Ascending aorta (tissue), 2 donors: ENCODE measurements at regions not wholly inside any gene's neighbourhood (a gene's known extent, or its start where the extent isn't known, plus 50 kb on each side); places are given as distances from the start of the nearest gene placed in this dataset.
A peak's percentile ranks its signal among the peaks of the same experiment; 100 is the strongest.

Experiments used
- DNase-seq, 2 donors: peaks; one replicate each; pipeline ENCODE4 v3.0.0-alpha.2; 2019; ENCODE audit warnings: low spot score in 2 of 2
- H3K27ac ChIP-seq, 2 donors: fragments of 200-600 bp; sonication (generic); one replicate each; pipeline ENCODE4 v1.5.1; 2016 to 2017; ENCODE audit warnings: mild to moderate bottlenecking in 1 of 2
- H3K27me3 ChIP-seq: fragments of 200-600 bp; sonication (generic); one replicate; pipeline ENCODE4 v1.5.1; 2017
- H3K36me3 ChIP-seq, 2 donors: fragments of 200-600 bp; sonication (generic); one replicate each; pipeline ENCODE4 v1.5.1; 2016
- H3K4me1 ChIP-seq, 2 donors: fragments of 200-600 bp; sonication (generic); one replicate each; pipeline ENCODE4 v1.5.1; 2016 to 2017; ENCODE audit warnings: mild to moderate bottlenecking in 1 of 2
- H3K4me3 ChIP-seq, 2 donors: fragments of 200-600 bp; sonication (generic); one replicate each; pipeline ENCODE4 v1.5.1; 2016 to 2017; ENCODE audit warnings: mild to moderate bottlenecking in 1 of 2
- H3K9me3 ChIP-seq, 2 donors: fragments of 200-600 bp; sonication (generic); one replicate each; pipeline ENCODE4 v1.5.1; 2016
- intact Hi-C: fragments of 100-400 bp; cut with DNase I; formaldehyde crosslinking; loops from one replicate; pipeline ENCODE4 v1.15.1; 2023
- TF ChIP-seq, protein P1 (sequence below), 3 experiments: fragments of 200-600 bp in 2 of 3; fragments of 450-650 bp in 1 of 3; sonication (generic) in 2 of 3; IDR thresholded peaks; one replicate each; pipeline ENCODE4 v1.5.1; 2016 to 2019; ENCODE audit warnings: antibody characterized with exemption in 3 of 3, mild to moderate bottlenecking in 1 of 3, moderate library complexity in 1 of 3

DNA sequence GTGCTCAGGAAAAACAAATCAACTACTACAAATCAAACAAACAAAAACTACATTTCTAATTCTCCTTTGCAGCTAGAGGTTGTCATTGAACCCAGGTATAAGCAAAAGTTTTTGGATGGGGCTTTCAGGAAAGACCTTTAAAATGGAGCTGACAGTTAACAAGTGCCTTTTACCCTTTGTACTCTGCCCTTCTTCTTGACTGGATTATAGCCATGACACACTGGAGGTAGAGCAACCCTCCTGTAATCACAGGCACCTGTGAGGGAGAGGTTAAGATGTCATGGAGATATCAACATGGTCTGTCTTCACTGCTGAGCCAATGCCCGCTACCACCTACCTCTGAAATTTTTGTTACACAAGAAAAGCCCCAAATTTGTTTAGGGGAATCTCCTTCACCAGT lies 100.0 kb upstream of the GLS start:
- Histone ChIP-seq H3K4me3 (no peak overlapping the region), H3K4me1 (no peaks in the 10 kb centered on the region), H3K27ac (no peak overlapping the region), H3K9me3 (no peaks in the 10 kb centered on the region), H3K27me3 (no peaks in the 10 kb centered on the region), H3K36me3 (no peaks in the 10 kb centered on the region)
- TF ChIP-seq, protein P1, sequence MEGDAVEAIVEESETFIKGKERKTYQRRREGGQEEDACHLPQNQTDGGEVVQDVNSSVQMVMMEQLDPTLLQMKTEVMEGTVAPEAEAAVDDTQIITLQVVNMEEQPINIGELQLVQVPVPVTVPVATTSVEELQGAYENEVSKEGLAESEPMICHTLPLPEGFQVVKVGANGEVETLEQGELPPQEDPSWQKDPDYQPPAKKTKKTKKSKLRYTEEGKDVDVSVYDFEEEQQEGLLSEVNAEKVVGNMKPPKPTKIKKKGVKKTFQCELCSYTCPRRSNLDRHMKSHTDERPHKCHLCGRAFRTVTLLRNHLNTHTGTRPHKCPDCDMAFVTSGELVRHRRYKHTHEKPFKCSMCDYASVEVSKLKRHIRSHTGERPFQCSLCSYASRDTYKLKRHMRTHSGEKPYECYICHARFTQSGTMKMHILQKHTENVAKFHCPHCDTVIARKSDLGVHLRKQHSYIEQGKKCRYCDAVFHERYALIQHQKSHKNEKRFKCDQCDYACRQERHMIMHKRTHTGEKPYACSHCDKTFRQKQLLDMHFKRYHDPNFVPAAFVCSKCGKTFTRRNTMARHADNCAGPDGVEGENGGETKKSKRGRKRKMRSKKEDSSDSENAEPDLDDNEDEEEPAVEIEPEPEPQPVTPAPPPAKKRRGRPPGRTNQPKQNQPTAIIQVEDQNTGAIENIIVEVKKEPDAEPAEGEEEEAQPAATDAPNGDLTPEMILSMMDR (IDR thresholded peaks at IDR 0.05): no peak
- intact Hi-C loops: loop anchor here (5.0 kb wide), 3 partner anchors 57 to 192 kb away; no protein-coding TSS in a partner anchor
- DNase-seq: no peak

DNA sequence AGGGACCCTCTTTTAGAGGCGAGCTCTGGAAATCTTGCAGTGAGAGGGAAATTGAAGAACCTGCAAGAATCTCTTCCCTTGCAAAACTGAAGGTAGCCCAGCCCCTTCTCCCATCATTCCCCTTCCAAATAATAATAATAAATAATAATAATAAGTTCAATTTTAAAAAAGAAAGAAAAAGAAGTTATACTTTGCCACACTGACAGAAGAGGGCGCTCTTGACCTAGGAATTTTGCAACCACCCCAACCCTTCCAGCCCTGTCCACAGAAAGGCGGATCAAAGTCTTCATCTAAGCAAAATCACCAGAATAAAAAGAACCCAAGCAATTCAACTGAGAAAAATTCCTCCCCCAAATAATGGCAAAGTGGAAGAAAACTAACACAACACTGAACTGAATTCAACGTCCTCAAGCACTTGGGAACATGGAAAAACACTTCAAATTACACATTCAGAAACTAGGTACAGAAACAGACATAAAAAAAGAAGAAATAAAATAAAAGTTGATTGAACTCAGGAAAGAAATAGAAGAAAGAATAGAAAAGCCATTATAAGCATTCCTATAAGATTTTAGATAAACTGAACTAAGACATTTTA lies 98.9 kb upstream of the GLS start:
- TF ChIP-seq, protein P1 (IDR thresholded peaks at IDR 0.05): peak; percentile 42 to 69 (median 60)
- Histone ChIP-seq H3K4me3 (no peak overlapping the region), H3K27me3 (no peaks in the 10 kb centered on the region), H3K27ac (no peak overlapping the region), H3K9me3 (no peaks in the 10 kb centered on the region), H3K36me3 (no peaks in the 10 kb centered on the region), H3K4me1 (peaks cover 0 to 4% of the 10 kb centered on the region in 2 donors)
- DNase-seq: no peak
- intact Hi-C loops: loop anchor here (1.0 to 5.0 kb wide), 5 partner anchors 21 to 249 kb away; no protein-coding TSS in a partner anchor

DNA sequence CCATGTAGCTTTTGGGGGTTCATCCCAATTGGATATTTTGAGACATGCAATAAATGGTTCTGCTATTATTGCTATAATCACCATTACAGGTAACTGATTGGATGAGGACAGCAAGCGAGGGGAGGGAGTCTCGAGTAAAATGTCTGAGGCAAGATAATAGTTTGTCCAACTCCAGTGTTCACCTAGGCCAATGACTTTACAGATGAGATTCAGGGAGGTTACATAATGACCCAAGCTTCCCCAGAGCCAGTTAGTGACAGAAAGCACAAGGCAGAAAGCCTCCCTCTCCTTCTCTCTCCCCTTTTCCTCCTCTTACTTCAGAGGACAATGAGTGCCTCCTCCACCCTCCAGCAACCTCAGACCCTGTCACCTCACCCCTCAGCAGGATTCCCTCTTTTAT lies 98.4 kb upstream of the GLS start:
- TF ChIP-seq, protein P1 (IDR thresholded peaks at IDR 0.05): no peak
- Histone ChIP-seq H3K9me3 (no peaks in the 10 kb centered on the region), H3K4me3 (no peak overlapping the region), H3K27ac (no peak overlapping the region), H3K27me3 (no peaks in the 10 kb centered on the region), H3K4me1 (peaks cover 0 to 6% of the 10 kb centered on the region in 2 donors), H3K36me3 (no peaks in the 10 kb centered on the region)
- intact Hi-C loops: loop anchor here (2.0 to 5.0 kb wide), 4 partner anchors 21 to 190 kb away; no protein-coding TSS in a partner anchor
- no peak for DNase-seq

DNA sequence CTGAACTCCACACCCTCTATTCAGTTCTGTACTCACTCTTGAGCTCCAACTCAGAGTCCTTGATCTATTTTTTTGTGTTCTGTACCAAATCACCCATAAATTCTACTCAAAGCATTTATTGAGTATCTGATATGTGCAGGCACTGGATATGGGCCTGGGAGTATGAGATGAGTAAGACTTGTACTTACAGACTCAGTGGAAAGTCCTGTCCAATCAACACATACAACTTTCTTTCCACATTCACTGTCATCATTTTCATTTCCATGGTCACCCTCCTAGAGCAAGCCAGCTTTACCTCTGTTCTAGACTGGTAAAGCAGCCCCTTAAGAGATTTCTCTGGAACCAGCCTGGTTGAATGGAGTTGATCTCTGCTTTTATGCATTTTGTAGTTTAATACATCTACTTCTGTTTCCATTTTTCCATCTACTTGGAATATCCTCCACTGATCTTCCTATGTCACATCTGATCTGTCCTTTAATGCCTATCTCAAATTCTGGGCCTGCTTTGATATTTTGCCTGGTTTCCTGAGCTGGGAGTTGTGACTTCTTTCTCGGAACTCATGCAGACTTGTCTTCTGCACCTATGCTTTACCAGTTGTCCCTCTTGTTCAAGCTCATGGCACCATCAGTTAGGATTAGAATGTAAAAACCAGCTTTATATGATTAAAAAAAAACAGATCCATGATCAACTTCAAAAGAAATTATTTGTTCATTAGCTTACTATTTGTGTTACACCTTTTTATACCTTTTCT lies 96.9 kb upstream of the GLS start:
- H3K9me3 ChIP-seq: no peaks in the 10 kb centered on the region
- TF ChIP-seq, protein P1 (IDR thresholded peaks at IDR 0.05): no peak
- intact Hi-C loops: loop anchor here (2.0 to 5.0 kb wide), 4 partner anchors 19 to 189 kb away; no protein-coding TSS in a partner anchor

DNA sequence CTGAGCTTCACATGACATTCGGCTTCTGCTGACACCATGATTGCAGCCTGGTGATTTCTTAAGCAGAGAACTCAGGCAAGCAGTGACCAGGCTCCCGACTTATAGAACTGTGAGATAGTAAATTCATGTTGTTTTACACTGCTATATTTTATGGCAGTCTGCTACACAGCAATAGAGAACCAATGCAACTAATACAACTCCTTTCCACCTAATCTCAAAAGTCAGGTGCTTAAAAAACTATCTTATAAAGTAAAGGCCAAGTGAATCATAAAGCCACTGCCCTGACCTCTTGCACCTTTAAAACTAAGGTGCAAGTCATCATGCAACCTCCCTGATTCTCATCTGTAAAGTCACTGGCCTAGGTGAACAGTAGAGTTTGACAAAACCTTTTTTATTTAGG lies 95.3 kb upstream of the GLS start:
- H3K4me3 ChIP-seq: no peak overlapping the region
- DNase-seq: no peak
- no peak overlapping the region for H3K27ac ChIP-seq
- H3K27me3 ChIP-seq: no peaks in the 10 kb centered on the region
- H3K9me3 ChIP-seq: no peaks in the 10 kb centered on the region
- H3K4me1 ChIP-seq: peaks cover 0 to 6% of the 10 kb centered on the region in 2 donors
- no peaks in the 10 kb centered on the region for H3K36me3 ChIP-seq
- TF ChIP-seq, protein P1 (IDR thresholded peaks at IDR 0.05): no peak
- intact Hi-C loops: no loop called here

More for the DNA sequence above, 96.9 kb upstream of the GLS start:
- H3K4me1 ChIP-seq: peaks cover 0 to 6% of the 10 kb centered on the region in 2 donors
- H3K27ac ChIP-seq: no peak overlapping the region
- no peak overlapping the region for H3K4me3 ChIP-seq
- DNase-seq: no peak
- H3K27me3 ChIP-seq: no peaks in the 10 kb centered on the region
- no peaks in the 10 kb centered on the region for H3K36me3 ChIP-seq
